OCI-LY3 (cell line): ENCODE measurements at regions not wholly inside any gene's neighbourhood (a gene's known extent, or its start where the extent isn't known, plus 50 kb on each side); places are given as distances from the start of the nearest gene placed in this dataset.

ENCODE experiments used
- CTCF ChIP-seq: fragments of 200-600, 300-600 bp; sonication (generic); IDR thresholded peaks from 2 replicates; pipeline ENCODE4 v1.5.1; 2014; ENCODE audit warnings: antibody characterized with exemption, low read length, low read depth
- EZH2phosphoT487 ChIP-seq: fragments of 200-600 bp; shearing (Covaris generic); IDR thresholded peaks from 2 replicates; pipeline ENCODE4 v1.6.1; 2018; ENCODE audit warnings: antibody characterized with exemption, mixed run types, low read depth

- no peak for TF ChIP-seq CTCF
- TF ChIP-seq EZH2phosphoT487 = no peak
These were observed 354.6 kb upstream of the DDI1 start for GRCh38 chr11:103681855-103682254.
